Fibroblast of skin of scalp (primary cell): ENCODE measurements at regions not wholly inside any gene's neighbourhood (a gene's known extent, or its start where the extent isn't known, plus 50 kb on each side); places are given as distances from the start of the nearest gene placed in this dataset.
A peak's percentile ranks its signal among the peaks of the same experiment; 100 is the strongest.
"Not testable (repeated sequence)": the region's sequence is repeated elsewhere in the genome, so short reads cannot be mapped to it uniquely, and the experiment has no call there.

Source experiments
- DNase-seq: peaks from one replicate; pipeline ENCODE4 v3.0.0-alpha.2; 2013

DNA sequence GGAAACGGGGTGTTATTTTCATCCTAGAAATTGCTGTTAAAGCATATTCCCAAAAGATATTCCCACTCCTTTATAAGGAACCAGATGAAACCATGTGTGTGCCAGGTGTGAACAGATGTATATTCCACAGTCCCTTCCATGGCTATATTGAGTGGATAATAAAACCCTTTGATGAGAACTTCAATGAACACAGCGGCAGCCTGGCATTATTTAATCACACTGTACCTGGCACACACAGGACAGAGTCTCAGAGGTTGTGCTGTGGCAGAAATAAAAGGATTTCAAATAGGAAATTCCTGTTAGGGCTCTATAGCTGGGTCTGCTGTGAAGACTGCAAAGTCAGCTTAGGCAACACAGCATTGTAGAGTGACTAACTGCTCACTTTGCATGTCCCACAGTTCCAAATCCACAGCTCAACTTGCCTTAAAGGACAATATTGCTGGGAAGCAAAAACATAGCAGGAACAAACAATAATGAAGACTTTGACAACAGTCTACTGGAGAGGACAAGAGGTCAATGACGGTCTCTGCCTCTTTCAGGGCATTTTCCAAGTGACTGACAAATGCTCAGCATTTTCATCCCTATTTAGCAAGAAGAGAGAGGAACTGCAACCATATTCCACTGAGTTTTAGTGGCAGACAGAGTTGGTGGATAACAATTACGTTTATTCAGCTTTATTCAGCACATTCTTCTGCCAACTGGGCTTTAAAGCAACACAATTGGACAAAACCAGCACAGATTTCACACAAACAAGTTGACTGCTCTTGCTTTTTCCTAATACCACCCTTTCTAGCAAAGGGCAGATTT, 255.7 kb upstream of the RGMB start:
- no peak for DNase-seq

DNA sequence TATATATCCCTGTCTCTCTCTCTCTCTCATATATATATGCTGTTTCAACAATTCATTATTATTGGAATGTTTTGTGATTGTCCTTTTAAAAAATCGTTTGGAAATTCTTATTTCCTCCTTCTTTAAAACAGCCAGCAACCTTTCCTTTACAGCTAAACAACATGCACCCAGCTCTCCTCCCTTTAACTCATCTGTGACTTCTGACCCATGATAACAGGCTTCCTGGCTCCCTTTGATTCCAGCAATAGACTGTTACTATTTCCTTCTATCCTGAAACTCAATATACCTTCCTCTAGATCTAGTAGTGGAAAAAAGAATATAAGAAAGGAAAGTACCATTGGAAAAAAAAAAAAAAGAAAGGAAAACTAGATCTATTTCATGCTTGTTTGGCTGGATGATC, 254.7 kb upstream of the RGMB start:
- no peak for DNase-seq

DNA sequence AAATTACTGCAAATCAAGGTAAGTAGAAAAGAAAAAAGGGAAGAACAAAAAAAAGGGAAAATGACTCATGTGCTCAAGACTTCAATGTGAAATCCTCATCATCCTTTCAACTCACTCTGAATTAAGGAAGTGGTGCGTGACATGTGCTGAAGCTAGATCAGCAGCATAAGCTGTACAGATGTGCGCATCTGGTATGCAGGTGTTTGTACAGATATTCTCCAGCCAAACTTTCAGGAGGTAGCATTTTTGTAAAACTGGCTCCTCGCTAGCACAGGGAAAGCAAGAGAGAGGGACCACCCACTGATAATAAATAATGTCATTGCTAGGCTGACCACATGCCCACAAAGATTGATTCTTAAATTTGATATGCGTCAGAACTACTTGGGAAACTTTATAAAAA, 253.9 kb upstream of the RGMB start:
- DNase-seq: peak; percentile 6

DNA sequence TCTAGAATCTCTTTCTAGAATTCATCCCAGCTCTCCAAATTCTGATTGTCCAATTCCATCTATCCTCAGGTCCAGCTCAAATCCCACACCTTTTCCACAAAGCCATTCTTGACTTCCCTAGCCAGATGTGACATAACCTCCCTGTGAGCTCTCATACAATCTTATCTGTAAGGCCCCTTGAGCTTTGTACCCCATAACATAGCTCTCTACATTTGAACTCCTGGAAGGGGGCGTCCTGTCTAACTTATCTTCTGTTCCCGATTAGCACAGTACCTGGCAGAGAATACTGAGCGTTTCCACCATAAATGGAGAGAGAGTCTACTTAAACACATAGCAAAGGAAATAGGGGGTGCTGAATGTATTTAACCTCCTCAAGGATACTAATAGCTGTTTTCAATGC, 251.6 kb upstream of the RGMB start:
- no peak for DNase-seq

DNA sequence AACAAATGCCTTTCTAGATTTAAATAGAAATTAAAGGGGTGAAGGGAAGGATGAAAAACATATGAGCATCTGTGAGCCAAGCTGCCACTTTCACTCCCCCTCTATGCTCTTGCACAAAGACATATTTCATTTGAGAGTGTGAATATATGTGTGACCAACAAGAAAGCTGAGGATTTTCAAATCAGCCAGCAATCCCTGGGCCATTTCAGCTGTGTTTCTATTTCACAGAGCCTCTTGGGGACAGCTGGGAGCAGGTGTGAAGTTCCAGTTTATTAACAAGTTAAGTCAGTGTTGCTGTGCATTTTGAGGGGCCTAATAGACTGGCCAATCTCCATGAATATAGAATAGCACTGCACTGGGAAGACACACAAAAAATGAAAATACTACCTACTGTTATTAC, 248.7 kb upstream of the RGMB start:
- DNase-seq: no peak

DNA sequence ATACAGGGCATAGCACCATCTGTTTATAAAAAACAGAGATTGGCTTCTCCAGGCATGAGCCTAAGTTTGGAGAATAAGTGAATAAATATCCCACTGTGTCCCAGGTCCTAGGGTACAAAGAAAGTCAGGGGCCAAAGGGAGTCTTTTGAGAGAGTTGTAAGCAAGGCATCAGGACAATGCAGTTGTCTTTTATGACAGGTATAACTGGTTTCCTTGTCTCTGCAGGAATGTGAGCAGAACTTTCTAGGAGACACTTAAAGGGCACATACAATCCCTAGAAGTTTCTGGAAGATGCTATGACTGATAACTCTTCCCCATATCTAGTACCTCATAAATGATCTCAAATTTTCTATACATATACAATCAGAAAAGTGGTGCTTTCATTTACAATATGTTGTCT, 245.6 kb upstream of the RGMB start:
- no peak for DNase-seq

DNA sequence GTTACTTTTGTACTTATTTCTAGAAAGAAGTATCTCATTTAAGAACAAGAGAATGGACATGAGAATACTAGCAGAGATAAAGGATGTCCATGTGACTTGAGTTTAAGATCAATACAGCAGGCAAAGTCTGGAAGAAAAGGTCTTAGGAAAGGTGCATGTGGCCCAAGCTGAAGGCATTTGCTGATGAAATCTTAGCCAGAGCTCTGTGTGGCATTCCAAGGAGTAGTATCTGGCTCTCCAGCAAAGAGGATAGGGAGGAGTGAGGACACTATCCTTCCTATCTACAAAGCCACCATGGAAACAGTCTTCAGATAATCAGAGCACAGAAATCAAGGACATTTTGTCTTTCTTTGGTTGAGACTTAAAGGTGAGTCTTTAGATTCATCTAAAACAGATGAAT, 244.1 kb upstream of the RGMB start:
- DNase-seq: no peak

DNA sequence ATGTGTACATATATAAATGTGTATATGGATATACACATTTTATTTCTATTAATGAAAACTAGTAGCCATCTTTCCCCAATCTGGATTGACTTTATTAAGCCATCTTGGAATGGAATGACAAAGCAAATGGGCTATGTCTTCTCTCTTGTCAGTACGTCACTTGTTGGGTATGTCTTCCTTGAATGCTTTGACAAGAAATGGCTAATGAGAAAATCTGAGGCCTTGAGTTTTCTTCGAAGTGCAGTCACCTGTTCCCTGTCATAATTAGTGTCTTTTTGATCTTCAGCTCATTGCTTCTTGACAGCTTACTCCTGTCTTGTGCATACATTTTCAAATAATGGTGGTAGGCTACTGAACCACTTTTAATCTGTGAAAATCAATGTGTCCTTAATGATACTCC, 243.2 kb upstream of the RGMB start:
- no peak for DNase-seq

DNA sequence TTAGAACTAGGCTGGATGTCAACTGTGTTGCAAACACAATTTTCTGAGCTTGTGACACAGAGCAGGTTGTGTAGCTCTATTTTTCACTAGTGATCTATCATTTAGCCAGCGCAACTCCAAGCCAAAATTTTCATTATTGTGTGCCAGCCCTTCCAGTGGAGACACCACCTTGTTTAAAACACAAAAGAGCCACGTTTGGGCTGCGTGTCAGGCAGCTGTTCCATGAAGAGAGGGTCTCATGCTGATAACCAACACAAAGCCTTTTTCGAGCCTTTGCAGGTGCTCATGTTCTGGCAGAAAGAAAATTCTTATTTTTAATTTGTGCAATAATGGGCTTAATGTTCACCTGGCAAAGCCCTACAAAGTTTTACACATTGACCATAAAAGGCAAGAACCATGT, 237.6 kb upstream of the RGMB start:
- no peak for DNase-seq

DNA sequence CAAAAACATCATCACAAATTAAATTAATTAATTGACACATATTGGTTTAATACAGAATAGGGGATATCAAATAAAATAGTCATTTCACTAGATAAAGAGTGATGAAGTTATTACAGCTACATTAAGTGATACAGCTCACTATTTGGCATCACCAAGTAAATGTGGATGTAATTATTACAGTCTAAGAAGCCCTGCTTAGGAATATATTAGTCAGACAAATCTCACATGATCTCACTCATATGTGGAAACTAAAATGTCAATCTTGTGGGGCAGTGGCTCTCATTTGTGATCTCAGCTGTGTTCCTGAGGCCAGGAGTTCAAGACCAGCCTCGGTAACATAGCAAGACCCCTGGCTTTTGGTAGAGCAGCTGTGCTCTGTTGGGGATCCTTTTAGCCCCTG, 233.4 kb upstream of the RGMB start:
- peak; percentile 18 for DNase-seq

DNA sequence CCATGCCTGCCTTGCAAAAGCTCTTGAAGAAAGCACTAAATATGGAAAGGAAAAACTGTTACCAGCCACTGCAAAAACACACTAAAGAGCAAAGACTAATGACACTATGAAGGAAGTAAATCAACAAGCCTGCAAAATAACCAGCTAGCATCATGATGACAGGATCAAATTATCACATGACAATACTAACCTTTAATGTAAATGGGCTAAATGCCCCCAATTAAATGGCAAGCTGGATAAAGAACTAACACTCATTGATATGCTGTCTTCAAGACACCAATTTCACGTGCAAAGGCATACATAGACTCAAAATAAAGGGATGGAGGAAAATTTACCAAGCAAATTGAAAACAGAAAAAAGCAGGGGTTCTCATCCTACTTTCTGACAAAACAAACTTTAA, 231.8 kb upstream of the RGMB start:
- no peak for DNase-seq

DNA sequence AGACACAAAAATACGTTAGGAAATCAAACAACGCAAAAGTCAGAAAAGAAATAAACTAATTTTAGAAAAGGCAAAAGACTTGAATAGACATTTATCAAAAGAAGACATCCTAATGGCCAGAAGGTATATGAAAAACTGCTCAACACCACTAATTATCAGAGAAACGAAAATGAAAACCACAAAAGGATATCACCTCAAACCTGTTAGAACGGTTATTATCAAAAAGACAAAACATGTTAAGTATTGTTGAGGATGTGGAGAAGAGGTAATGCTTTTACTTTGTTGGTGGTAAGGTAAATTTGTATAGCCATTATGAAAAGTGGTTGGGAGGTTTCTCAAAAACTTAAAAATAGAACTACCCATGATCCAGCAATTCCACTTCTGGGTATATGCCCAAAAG, 230.0 kb upstream of the RGMB start:
- DNase-seq: no peak

DNA sequence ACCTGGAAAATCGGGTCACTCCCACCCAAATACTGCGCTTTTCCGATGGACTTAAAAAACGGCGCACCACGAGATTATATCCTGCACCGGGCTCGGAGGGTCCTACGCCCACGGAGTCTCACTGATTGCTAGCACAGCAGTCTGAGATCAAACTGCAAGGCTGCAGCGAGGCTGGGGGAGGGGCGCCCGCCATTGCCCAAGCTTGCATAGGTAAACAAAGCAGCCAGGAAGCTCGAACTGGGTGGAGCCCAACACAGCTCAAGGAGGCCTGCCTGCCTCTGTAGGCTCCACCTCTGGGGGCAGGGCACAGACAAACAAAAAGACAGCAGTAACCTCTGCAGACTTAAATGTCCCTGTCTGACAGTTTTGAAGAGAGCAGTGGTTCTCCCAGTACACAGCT, 226.5 kb upstream of the RGMB start:
- DNase-seq: not testable (repeated sequence)

DNA sequence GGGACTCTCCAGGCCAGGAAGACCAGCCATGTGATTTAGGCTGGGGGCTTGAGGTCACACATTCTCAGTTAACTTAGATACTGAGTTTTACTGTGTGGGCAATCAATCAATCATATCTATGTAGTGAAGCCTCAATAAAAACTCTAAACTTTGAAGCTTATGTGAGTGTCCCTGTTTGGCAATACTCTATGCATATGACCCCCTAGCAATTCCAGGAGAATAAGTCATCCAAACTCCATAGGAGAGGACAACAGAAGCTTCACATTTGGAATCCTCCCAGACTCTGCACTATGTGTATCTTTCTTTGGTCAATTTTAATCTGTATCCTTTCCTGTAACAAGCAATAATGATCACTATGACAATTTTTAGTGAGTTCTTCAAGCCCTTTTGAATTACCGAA, 216.8 kb upstream of the RGMB start:
- peak; percentile 67 for DNase-seq

DNA sequence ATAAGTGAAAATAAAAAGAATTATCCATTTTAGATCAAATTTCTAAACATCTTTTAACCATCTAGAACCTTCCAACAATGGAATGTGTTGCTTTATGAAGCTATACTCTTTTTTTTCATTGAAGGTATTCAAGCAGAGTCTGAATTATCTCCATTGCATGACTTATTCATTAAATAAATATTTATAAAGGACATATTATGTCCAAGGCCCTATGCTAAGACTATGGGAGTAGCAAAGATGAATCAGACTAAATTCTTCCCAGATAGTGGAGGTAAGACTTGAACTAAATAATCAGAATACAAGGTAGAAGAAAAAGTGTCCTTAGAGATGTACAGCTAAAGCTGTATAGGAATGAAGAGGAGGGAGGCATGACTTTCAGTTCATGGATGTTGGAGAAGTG, 215.5 kb upstream of the RGMB start:
- peak; percentile 44 for DNase-seq

DNA sequence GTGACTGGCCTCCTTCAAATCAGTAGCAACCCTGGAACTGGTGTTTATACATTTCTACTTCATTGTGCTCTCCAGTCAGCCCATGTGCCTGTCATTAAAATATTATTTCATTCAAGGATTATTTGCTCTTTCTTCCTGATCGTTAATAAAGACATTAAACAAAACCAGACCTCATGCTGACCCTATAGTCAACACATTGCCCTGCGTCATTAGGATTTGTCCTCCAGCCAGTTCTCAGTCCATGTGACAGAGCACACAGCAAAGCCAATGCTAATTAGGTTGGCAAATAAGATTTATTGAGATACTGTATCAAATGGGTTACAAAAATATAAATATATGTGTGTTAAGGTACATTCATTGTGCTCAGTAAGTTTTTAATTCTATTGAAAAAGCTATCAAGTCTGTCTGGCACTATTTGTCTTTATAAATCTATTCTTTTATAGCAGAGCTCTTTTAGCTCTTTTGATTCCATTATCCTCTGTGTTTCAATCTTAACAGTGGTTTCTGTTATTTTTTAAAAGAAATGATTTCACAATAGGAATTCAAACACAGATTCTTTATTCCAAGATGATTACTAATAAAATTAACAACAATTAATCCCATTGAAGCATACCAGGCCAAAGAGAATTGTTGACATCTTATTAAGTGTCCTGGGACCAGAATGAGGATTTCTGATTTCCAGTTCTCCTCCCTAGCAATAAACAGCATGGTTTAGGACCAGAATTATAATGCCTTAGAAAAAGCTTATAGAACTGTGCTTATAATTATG, 209.4 kb upstream of the RGMB start:
- DNase-seq: no peak

DNA sequence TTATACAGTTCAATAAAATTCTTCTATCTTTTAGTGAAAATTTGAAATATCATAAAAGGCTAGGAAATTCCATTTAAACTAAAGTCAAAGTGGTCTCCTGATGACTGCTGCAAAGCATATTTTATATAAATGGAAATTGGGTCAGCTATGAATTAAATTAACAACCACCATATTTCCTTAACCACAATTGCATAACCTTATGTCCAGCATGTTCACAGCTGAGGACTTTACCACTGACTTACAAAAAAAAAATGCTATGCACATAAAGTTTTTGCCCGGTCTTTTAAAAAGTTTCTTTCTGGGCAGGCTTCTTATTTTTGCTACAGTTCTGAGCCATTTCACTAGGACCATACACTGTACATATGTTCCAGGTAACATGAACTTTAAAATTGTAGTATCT, 208.6 kb upstream of the RGMB start:
- DNase-seq: peak; percentile 54

DNA sequence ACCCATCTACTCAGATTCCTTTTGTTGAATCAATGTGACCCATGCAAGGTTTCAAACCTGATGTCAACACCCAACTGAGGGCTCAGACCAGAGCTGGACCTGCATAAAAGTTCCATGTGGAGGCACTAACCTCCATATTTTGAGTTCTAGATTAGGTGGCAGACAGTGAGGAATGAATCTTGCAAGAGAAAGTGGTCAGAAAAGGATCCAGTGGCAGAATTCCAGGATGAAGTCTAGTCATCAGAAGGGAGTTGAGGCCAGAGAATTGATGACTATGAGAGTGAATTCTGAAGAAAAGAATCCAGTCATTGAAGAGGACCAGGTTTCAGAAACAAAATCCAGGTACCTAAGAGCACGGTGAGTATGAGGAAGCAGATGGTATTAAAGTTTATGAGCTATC, 205.1 kb upstream of the RGMB start:
- DNase-seq: peak; percentile 34

DNA sequence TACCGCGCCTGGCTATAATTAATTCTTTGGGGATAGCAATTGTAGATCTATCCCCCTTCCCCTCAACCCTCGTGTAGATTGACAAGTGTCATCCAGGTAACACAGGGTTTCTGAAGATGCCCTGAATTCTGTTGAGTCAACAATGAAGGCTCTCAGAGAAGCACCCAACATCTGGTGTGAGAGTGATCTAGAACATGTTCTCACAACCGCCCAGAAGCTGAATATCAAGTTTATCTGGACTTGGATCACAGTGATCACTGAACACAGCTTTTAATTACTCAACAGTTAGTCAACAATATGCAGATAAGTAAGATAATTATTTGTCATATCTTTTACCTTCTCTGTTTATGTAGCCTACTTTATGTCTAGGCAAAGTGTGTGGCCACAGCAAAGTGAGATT, 204.2 kb upstream of the RGMB start:
- DNase-seq: no peak

DNA sequence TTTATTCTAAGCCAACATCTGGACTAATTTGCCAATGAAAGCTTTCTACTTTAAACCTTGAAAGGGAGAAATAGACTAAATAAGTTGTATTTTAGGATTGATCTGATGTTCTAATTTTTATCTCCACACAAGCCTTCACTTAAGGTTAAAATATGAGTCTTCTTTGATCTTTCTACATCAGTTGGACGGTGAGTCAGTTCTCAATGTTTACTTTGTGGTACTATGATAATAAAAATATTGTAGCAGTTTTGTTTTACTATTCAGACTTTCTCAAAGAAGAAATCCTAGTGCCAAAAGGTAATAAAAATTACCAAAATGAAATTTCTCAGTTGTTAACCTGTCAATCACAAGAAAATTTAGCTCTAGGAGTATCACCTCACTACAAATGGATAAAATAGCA, 203.5 kb upstream of the RGMB start:
- no peak for DNase-seq

DNA sequence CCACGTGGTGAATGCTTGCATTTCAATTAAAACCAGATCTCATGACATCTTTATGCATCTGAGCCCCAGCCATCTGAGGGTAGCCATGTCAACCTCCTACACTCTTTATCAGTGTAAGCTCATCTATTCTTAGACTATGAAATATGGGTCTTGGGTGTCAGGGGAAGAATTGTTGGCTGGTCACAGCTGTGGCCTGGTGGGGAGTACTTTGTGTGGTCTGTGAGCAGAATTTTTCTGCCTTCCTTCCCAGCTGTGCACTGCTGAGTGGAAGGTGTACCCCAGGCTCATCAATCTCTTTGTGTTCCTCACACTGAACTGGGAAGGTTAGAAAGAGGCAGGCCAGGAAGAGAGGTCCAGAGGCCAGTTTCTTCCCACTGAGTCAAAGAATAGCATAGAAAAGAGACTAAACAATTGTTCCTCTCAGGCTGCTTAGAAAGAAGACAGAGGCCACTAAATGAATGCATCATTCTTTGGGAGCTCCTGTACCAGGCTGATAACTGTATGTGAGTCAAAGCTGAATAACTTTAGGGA, 202.7 kb upstream of the RGMB start:
- peak; percentile 27 for DNase-seq

DNA sequence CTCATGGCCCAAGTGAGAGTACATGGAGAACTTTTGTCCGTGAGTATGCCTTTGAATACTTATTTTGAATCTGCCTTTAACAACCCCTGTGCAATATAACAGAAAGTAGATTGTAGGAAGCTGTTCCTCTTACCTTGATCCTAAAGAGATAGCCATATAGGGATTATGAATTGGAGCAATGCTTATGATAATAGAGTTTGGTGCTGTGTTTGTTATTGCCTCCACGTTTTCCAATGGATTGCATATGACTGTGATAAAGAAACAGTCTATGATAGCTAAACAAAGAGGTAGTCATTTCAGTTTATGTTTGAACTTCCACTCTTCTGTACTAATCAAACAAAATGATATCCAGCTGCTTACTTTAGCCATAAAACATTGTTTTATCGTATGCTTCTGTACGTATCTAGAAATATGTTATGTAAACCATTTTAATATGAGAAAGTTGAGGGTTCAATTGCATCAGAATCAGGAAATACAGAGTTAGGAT, 199.6 kb upstream of the RGMB start:
- DNase-seq: no peak

DNA sequence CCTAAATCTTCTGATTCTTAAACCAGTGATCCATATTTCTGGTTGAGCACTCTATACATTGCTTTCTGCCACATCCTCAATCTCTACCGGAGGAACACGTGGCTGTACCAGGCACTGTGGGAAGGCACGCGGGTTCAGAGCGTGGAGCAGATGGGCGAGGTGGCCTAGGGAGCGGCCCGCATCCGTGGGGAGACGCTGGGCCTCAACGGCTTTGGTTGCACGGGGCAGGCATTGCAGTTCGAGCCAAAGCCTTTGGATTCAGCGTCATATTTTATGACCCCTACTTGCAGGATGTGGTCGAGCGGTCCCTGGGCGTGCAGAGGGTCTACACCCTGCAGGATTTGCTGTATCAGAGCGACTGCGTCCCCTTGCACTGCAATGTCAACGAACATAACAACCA, 197.2 kb upstream of the RGMB start:
- DNase-seq: no peak

DNA sequence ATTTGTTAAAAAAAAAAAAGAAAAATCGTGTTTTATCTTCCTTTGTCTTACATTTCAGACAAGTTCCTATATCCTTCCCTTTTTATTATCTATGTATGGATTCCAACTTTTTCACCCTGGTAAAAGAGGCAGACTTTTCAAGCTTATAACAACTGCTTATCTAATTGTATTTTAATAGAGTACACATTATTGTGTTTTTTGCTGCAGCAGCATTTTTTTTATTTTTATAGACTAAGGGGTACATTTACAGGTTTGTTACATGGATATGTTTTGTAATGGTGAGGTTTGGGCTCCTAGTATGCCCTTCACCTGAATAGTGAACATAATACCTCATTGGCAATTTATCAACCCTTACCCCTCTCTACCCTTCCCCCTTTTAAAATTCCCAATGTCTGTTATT, 195.0 kb upstream of the RGMB start:
- DNase-seq: no peak
